MM.1S (cell line): ENCODE measurements at regions not wholly inside any gene's neighbourhood (a gene's known extent, or its start where the extent isn't known, plus 50 kb on each side); places are given as distances from the start of the nearest gene placed in this dataset.

Experiments
- DNase-seq: peaks from one replicate; pipeline ENCODE4 v3.0.0-alpha.2; 2015
- H2AFZ ChIP-seq: fragments of 300-600 bp; sonication (generic); 2 replicates; pipeline ENCODE4 v1.6.0; 2016; ENCODE audit warnings: antibody characterized with exemption, low read length
- H3F3A ChIP-seq: fragments of 300-600 bp; sonication (generic); 2 replicates; pipeline ENCODE4 v1.6.1; 2016; ENCODE audit warnings: mild to moderate bottlenecking, antibody characterized with exemption, low read length, moderate library complexity, mixed read lengths; ENCODE audit not compliant: insufficient read depth
- H3K27ac ChIP-seq: fragments of 300-600 bp; sonication (generic); 2 replicates; pipeline ENCODE4 v1.5.1; 2016; ENCODE audit warnings: mild to moderate bottlenecking, low read length
- H3K27me3 ChIP-seq: fragments of 300-600 bp; sonication (generic); replicated peaks from 2 replicates; pipeline ENCODE4 v1.6.0; 2016; ENCODE audit warnings: low read length; ENCODE audit not compliant: insufficient read depth
- H3K36me3 ChIP-seq: fragments of 300-600 bp; sonication (generic); replicated peaks from 2 replicates; pipeline ENCODE4 v1.6.1; 2016; ENCODE audit warnings: mild to moderate bottlenecking, low read length, mixed read lengths; ENCODE audit not compliant: insufficient read depth
- H3K4me1 ChIP-seq: fragments of 300-600 bp; sonication (generic); 2 replicates; pipeline ENCODE4 v1.6.1; 2016; ENCODE audit warnings: low read length, mixed read lengths
- H3K4me2 ChIP-seq: fragments of 300-600 bp; sonication (generic); 2 replicates; pipeline ENCODE4 v1.6.0; 2016; ENCODE audit warnings: low read depth, low read length
- H3K4me3 ChIP-seq: fragments of 300-600 bp; sonication (generic); 2 replicates; pipeline ENCODE4 v1.5.1; 2016; ENCODE audit warnings: low read length, mixed read lengths
- H3K79me2 ChIP-seq: fragments of 300-600 bp; sonication (generic); 2 replicates; pipeline ENCODE4 v1.6.1; 2016; ENCODE audit warnings: mixed run types, low read length, mixed read lengths
- H3K9ac ChIP-seq: fragments of 300-600 bp; sonication (generic); 2 replicates; pipeline ENCODE4 v1.6.1; 2016; ENCODE audit warnings: low read length, mixed read lengths
- H3K9me2 ChIP-seq: fragments of 300-600 bp; sonication (generic); replicated peaks from 2 replicates; pipeline ENCODE4 v1.6.1; 2016; ENCODE audit warnings: mild to moderate bottlenecking, low read length, mixed read lengths; ENCODE audit not compliant: insufficient read depth
- H3K9me3 ChIP-seq: fragments of 300-600 bp; sonication (generic); replicated peaks from 2 replicates; pipeline ENCODE4 v1.6.1; 2016; ENCODE audit warnings: mild to moderate bottlenecking, low read length, mixed read lengths; ENCODE audit not compliant: insufficient read depth
- H4K20me1 ChIP-seq: fragments of 300-600 bp; sonication (generic); 2 replicates; pipeline ENCODE4 v1.6.1; 2016; ENCODE audit warnings: mild to moderate bottlenecking, low read length, moderate library complexity, mixed read lengths; ENCODE audit not compliant: insufficient read depth
- EZH2 ChIP-seq: fragments of 300-600 bp; sonication (generic); optimal IDR thresholded peaks from 2 replicates; pipeline ENCODE3; 2017; ENCODE audit warnings: low read depth, mild to moderate bottlenecking, antibody characterized with exemption, low read length, mixed read lengths
- EZH2phosphoT487 ChIP-seq: fragments of 300-600 bp; sonication (generic); IDR thresholded peaks from 2 replicates; pipeline ENCODE4 v1.6.1; 2018; ENCODE audit warnings: antibody characterized with exemption, low read length
- TF ChIP-seq, protein P1 (sequence below): fragments of 300-600 bp; sonication (generic); IDR thresholded peaks from 2 replicates; pipeline ENCODE4 v1.5.1; 2016; ENCODE audit warnings: antibody characterized with exemption, low read length, mixed read lengths

DNA sequence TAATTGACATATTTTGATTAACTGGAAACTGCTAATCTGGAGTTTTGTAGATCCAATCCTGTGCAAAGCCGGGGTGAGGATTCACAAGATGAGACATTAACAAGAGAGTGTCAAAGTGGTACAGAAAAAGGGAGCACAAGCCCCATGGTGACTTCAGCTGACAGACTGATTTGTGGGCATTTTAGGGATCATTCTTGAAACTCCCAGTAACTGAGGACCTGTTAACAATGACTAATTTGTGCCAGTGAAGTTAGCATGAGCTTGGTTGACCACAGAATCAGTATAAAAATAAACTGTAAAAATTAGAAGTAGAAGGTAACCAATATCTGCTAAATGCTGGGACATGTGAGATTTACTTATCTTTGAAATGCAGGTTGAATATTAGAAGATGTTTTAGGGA, 1578.3 kb downstream of the EFNA5 start:
- Histone ChIP-seq H2AFZ (no peak overlapping the region), H3K9me3 (no peaks in the 10 kb centered on the region), H3K27ac (no peak overlapping the region), H3K36me3 (no peaks in the 10 kb centered on the region), H3F3A (0 out of 2 replicates have a peak, but pooled peaks cover 4% of the 10 kb centered on the region), H4K20me1 (no peaks in the 10 kb centered on the region), H3K4me3 (no peak overlapping the region), H3K4me1 (peaks cover 25% of the 10 kb centered on the region), H3K79me2 (no peaks in the 10 kb centered on the region), H3K9ac (no peak overlapping the region), H3K27me3 (no peaks in the 10 kb centered on the region), H3K9me2 (no peaks in the 10 kb centered on the region), H3K4me2 (no peak overlapping the region)
- no peak for DNase-seq
- no peak for TF ChIP-seq EZH2
- TF ChIP-seq, protein P1, sequence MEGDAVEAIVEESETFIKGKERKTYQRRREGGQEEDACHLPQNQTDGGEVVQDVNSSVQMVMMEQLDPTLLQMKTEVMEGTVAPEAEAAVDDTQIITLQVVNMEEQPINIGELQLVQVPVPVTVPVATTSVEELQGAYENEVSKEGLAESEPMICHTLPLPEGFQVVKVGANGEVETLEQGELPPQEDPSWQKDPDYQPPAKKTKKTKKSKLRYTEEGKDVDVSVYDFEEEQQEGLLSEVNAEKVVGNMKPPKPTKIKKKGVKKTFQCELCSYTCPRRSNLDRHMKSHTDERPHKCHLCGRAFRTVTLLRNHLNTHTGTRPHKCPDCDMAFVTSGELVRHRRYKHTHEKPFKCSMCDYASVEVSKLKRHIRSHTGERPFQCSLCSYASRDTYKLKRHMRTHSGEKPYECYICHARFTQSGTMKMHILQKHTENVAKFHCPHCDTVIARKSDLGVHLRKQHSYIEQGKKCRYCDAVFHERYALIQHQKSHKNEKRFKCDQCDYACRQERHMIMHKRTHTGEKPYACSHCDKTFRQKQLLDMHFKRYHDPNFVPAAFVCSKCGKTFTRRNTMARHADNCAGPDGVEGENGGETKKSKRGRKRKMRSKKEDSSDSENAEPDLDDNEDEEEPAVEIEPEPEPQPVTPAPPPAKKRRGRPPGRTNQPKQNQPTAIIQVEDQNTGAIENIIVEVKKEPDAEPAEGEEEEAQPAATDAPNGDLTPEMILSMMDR, result no peak
- no peak for TF ChIP-seq EZH2phosphoT487

DNA sequence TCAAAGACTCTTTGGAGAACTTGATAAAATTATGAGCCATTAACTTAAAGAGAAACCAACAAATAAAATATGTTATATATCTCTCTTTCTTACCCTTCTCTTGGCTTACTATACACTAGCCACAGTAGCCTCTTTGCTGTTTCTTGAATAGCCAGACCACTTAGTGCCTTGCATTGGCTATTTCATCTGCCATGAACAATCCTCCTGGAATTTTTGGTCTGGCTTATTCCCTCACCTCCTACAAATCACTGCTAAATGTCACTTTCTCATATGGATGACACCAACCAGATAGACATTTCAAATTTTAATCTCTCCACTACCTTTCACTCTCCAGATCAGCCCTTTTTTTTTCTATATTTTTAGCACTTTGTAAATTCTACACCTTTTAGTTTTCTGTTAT, 1581.7 kb downstream of the EFNA5 start:
- H3K9me3 ChIP-seq, result no peaks in the 10 kb centered on the region
- H3K4me1 ChIP-seq, result peaks cover 16% of the 10 kb centered on the region
- no peak overlapping the region for H3K4me2 ChIP-seq
- H3K36me3 ChIP-seq, result no peaks in the 10 kb centered on the region
- no peaks in the 10 kb centered on the region for H3K27me3 ChIP-seq
- H3K4me3 ChIP-seq, result no peak overlapping the region
- H4K20me1 ChIP-seq, result no peaks in the 10 kb centered on the region
- no peak for DNase-seq
- TF ChIP-seq, protein P1, result no peak
- no peak for TF ChIP-seq EZH2phosphoT487
- no peak for TF ChIP-seq EZH2
- H3K9ac ChIP-seq, result no peak overlapping the region
- H3F3A ChIP-seq, result 0 out of 2 replicates have a peak, but pooled peaks cover 3% of the 10 kb centered on the region
- H2AFZ ChIP-seq, result no peak overlapping the region
- H3K9me2 ChIP-seq, result no peaks in the 10 kb centered on the region
- no peaks in the 10 kb centered on the region for H3K79me2 ChIP-seq
- no peak overlapping the region for H3K27ac ChIP-seq

DNA sequence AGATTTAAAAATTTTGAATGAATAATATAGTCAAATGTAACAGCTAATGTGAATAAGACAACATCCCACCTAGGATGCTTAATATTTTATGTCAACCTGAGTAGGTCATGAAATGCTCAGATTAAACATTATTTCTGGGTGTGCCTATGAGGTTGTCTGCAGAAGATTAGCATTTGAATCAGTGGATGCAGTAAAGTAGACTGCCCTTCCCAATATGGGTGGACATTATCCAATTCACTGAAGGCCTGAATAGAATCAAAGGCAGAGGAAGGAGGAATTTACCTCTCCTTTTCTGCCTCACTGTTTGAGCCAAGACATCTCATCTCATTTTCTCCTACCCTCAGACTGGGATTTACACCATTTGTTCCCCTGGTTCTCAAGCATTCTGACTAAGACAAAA, 1582.3 kb downstream of the EFNA5 start:
- DNase-seq, result no peak
- Histone ChIP-seq H3K9me2 (no peaks in the 10 kb centered on the region), H3K27me3 (no peaks in the 10 kb centered on the region), H4K20me1 (no peaks in the 10 kb centered on the region), H3K9ac (no peak overlapping the region), H3K79me2 (no peaks in the 10 kb centered on the region), H3K4me3 (no peak overlapping the region), H3K36me3 (no peaks in the 10 kb centered on the region), H3F3A (no peaks in the 10 kb centered on the region), H2AFZ (no peak overlapping the region), H3K4me1 (peaks cover 10% of the 10 kb centered on the region), H3K4me2 (no peak overlapping the region), H3K27ac (no peak overlapping the region), H3K9me3 (no peaks in the 10 kb centered on the region)
- no peak for TF ChIP-seq EZH2

DNA sequence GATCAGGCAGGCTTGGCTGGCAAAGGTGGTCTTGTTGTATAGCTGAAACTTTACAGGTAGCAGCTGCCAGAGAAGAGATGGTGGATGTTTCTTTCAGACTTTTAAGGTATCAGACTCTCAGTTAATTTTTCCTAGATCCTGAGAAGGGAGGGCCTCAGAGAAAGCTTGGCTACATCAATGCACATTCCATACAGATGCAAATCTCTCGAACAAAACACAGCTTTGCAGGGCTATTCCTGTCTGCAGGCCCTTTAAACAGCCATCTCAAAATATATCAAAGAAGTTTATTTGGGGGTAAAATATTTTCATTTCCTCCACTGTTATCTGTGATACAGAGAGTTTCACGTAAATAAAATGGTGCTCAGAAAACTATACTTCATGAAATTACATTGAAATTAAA, 1584.4 kb downstream of the EFNA5 start:
- Histone ChIP-seq H3K4me3 (no peak overlapping the region), H3K27ac (no peak overlapping the region), H3K9me2 (no peaks in the 10 kb centered on the region), H3K4me2 (no peak overlapping the region), H3F3A (no peaks in the 10 kb centered on the region), H3K4me1 (no peaks in the 10 kb centered on the region), H3K27me3 (no peaks in the 10 kb centered on the region), H2AFZ (no peak overlapping the region), H3K36me3 (no peaks in the 10 kb centered on the region), H4K20me1 (no peaks in the 10 kb centered on the region), H3K9ac (no peak overlapping the region), H3K79me2 (no peaks in the 10 kb centered on the region), H3K9me3 (no peaks in the 10 kb centered on the region)
- DNase-seq, result no peak
- no peak for TF ChIP-seq EZH2
- TF ChIP-seq, protein P1, result no peak
- TF ChIP-seq EZH2phosphoT487, result no peak
